ENCODE measurements at regions not wholly inside any gene's neighbourhood (a gene's known extent, or its start where the extent isn't known, plus 50 kb on each side); places are given as distances from the start of the nearest gene placed in this dataset.

- TF ChIP-seq JUNB (IDR thresholded peaks at IDR 0.05; ENCODE audit: unreplicated experiment) (no peak), STAT1 (IDR thresholded peaks at IDR 0.05; ENCODE audit: unreplicated experiment) (no peak)
- Histone ChIP-seq H3K9me2 (ENCODE audit: insufficient read depth) (0 out of 2 replicates have a peak, but pooled peaks cover 4% of the 10 kb centered on the region), H2AFZ (no peak overlapping the region), H4K20me1 (replicated peaks; ENCODE audit: insufficient read depth) (no peaks in the 10 kb centered on the region), H3K27me3 (ENCODE audit: insufficient read depth) (no peaks in the 10 kb centered on the region), H3K79me2 (replicated peaks; ENCODE audit: insufficient read depth) (no peaks in the 10 kb centered on the region), H3F3A (replicated peaks; ENCODE audit: low read depth) (no peaks in the 10 kb centered on the region), H3K4me1 (ENCODE audit: insufficient read depth) (no peaks in the 10 kb centered on the region), H3K27ac (ENCODE audit: low read depth) (no peak overlapping the region), H3K4me2 (no peak overlapping the region), H3K36me3 (ENCODE audit: insufficient read depth) (no peaks in the 10 kb centered on the region), H3K4me3 (no peak overlapping the region)
- Mint-ChIP-seq H3K4me3 (no peak overlapping the region), H3K36me3 (ENCODE audit: low read depth) (no peaks in the 10 kb centered on the region), H3K27me3 (ENCODE audit: insufficient read depth, low read depth, poor library complexity) (peaks cover 1% of the 10 kb centered on the region), H3K27ac (no peak overlapping the region), H3K4me1 (peaks cover 2% of the 10 kb centered on the region; the same call in 1 of the 3 replicates), H3K9me3 (no peaks in the 10 kb centered on the region)
- ATAC-seq = no peak
- no peak for DNase-seq (ENCODE audit: low spot score)
Observed at GRCh38 chr11:98059488-98059887, 961.3 kb upstream of the CNTN5 start.

- Histone ChIP-seq H3F3A (replicated peaks; ENCODE audit: low read depth) (no peaks in the 10 kb centered on the region), H3K4me2 (no peak overlapping the region), H3K4me3 (no peak overlapping the region), H3K4me1 (ENCODE audit: insufficient read depth) (no peaks in the 10 kb centered on the region), H3K36me3 (ENCODE audit: insufficient read depth) (no peaks in the 10 kb centered on the region), H4K20me1 (replicated peaks; ENCODE audit: insufficient read depth) (no peaks in the 10 kb centered on the region), H3K27me3 (ENCODE audit: insufficient read depth) (no peaks in the 10 kb centered on the region), H3K79me2 (replicated peaks; ENCODE audit: insufficient read depth) (no peaks in the 10 kb centered on the region), H3K27ac (ENCODE audit: low read depth) (no peak overlapping the region), H3K9me2 (ENCODE audit: insufficient read depth) (0 out of 2 replicates have a peak, but pooled peaks cover 4% of the 10 kb centered on the region), H2AFZ (no peak overlapping the region)
- Mint-ChIP-seq H3K36me3 (ENCODE audit: low read depth) (no peaks in the 10 kb centered on the region), H3K27ac (no peak overlapping the region), H3K27me3 (ENCODE audit: insufficient read depth, low read depth, poor library complexity) (peaks cover 7% of the 10 kb centered on the region), H3K9me3 (no peaks in the 10 kb centered on the region), H3K4me1 (peaks cover 2% of the 10 kb centered on the region; the same call in 1 of the 3 replicates), H3K4me3 (no peak overlapping the region)
- DNase-seq (ENCODE audit: low spot score) (no peak), ATAC-seq (no peak)
- TF ChIP-seq CTCF (conservative IDR thresholded peaks at IDR 0.05; ENCODE audit: low read depth in 2 of 2) (no peak), ZNF331 (CRISPR knock-in tag; IDR thresholded peaks at IDR 0.05; ENCODE audit: low read depth) (no peak), EZH2phosphoT487 (IDR thresholded peaks at IDR 0.05; ENCODE audit: unreplicated experiment) (no peak), ZNF114 (CRISPR knock-in tag; IDR thresholded peaks at IDR 0.05) (no peak), ZNF462 (CRISPR knock-in tag; IDR thresholded peaks at IDR 0.05) (no peak), STAT1 (IDR thresholded peaks at IDR 0.05; ENCODE audit: unreplicated experiment) (no peak), CREB1 (CRISPR knock-in tag; IDR thresholded peaks at IDR 0.05; ENCODE audit: low read depth) (no peak), ETS1 (IDR thresholded peaks at IDR 0.05) (no peak), NANOG (IDR thresholded peaks at IDR 0.05; ENCODE audit: borderline replicate concordance) (no peak), POLR2AphosphoS5 (IDR thresholded peaks at IDR 0.05; ENCODE audit: low read depth) (no peak), EZH2 (IDR thresholded peaks at IDR 0.05; ENCODE audit: low read depth, unreplicated experiment) (no peak), JUNB (IDR thresholded peaks at IDR 0.05; ENCODE audit: unreplicated experiment) (no peak)
Observed at GRCh38 chr11:98060759-98061158, 960.0 kb upstream of the CNTN5 start.

All from GM23338 (cell line).